H1 (cell line): ENCODE measurements at regions not wholly inside any gene's neighbourhood (a gene's known extent, or its start where the extent isn't known, plus 50 kb on each side); places are given as distances from the start of the nearest gene placed in this dataset.

Experiments
- BCL11A ChIP-seq, 2 experiments: IDR thresholded peaks; one replicate each; pipeline ENCODE4 v1.6.1; 2011; ENCODE audit warnings: low read depth in 2 of 2, low read length in 2 of 2, mild to moderate bottlenecking in 2 of 2
- CHD1 ChIP-seq: IDR thresholded peaks from 2 replicates; pipeline ENCODE4 v1.6.1; 2012; ENCODE audit warnings: low read depth, low read length, improper control_type of control experiment
- EP300 ChIP-seq, 2 experiments: IDR thresholded peaks; 1 replicate in 1 of 2; 2 replicates in 1 of 2; pipeline ENCODE4 v1.6.1; 2011 to 2012; ENCODE audit warnings: low read depth in 2 of 2, low read length in 2 of 2, mild to moderate bottlenecking in 2 of 2, borderline replicate concordance in 1 of 2, inconsistent platforms in 1 of 2, moderate library complexity in 1 of 2
- EZH2 ChIP-seq: fragments of 200-600 bp; sonication (generic); IDR thresholded peaks from 2 replicates; pipeline ENCODE4 v1.7.1; 2012; ENCODE audit warnings: low read depth, mild to moderate bottlenecking, moderate library complexity, low read length, inconsistent platforms; ENCODE audit not compliant: severe bottlenecking
- JUN ChIP-seq: IDR thresholded peaks from 2 replicates; pipeline ENCODE4 v1.6.1; 2011; ENCODE audit warnings: low read depth, mild to moderate bottlenecking, improper control_type of control experiment, low read length
- POLR2A ChIP-seq, 2 experiments: IDR thresholded peaks; 1 replicate in 1 of 2; 2 replicates in 1 of 2; pipeline ENCODE4 v1.6.1; 2011; ENCODE audit warnings: low read depth in 2 of 2, low read length in 2 of 2, mild to moderate bottlenecking in 2 of 2; ENCODE audit errors: control extremely low read depth in 1 of 2
- POLR2AphosphoS5 ChIP-seq: IDR thresholded peaks from 2 replicates; pipeline ENCODE4 v1.6.1; 2011; ENCODE audit warnings: low read depth, low read length
- ZNF274 ChIP-seq: IDR thresholded peaks from 2 replicates; pipeline ENCODE4 v1.7.0; 2012; ENCODE audit warnings: low read length, borderline replicate concordance; ENCODE audit errors: extremely low read depth
- TF ChIP-seq, protein P1 (sequence below): IDR thresholded peaks from 2 replicates; pipeline ENCODE4 v1.6.1; 2012; ENCODE audit warnings: low read length, inconsistent platforms
- TF ChIP-seq, protein P2 (sequence below), 3 experiments: IDR thresholded peaks; 1 replicate in 2 of 3; 2 replicates in 1 of 3; pipeline versions ENCODE4 v1.5.1 to v1.6.1; 2011; ENCODE audit warnings: low read length in 3 of 3, mild to moderate bottlenecking in 3 of 3, inconsistent platforms in 2 of 3, low read depth in 1 of 3, moderate library complexity in 1 of 3; ENCODE audit not compliant: insufficient read depth in 1 of 3; ENCODE audit errors: control extremely low read depth in 1 of 3

DNA sequence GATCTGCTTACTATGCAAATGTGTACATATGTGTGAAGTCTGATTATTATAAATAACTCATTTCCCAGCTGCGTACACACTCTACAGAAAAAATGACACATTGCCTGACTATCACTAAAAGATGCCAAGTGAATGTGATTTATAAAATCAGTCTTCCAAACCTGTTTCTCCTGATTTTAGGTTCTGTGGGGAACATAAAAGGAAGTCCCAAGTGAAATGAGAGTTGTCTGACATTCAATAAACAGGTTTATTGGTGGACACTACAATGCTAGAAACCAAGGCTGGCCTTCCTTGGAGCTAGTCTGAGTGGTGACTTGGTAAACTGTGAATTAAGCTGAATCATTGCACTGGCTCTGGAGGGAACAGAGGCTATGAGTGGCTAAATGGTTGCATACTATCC lies 287.9 kb upstream of the ESRRG start:
- TF ChIP-seq ZNF274 (no peak), POLR2A (IDR thresholded peaks at IDR 0.05; ENCODE audit: control extremely low read depth in 1 of 2, low read depth in 2 of 2, low read length in 2 of 2) (no peak), BCL11A (IDR thresholded peaks at IDR 0.05; ENCODE audit: low read depth in 2 of 2, low read length in 2 of 2) (no peak), CHD1 (no peak), EZH2 (no peak), POLR2AphosphoS5 (no peak), EP300 (IDR thresholded peaks at IDR 0.05; ENCODE audit: borderline replicate concordance in 1 of 2, low read depth in 2 of 2, low read length in 2 of 2) (no peak), JUN (no peak)
- TF ChIP-seq, protein P1, sequence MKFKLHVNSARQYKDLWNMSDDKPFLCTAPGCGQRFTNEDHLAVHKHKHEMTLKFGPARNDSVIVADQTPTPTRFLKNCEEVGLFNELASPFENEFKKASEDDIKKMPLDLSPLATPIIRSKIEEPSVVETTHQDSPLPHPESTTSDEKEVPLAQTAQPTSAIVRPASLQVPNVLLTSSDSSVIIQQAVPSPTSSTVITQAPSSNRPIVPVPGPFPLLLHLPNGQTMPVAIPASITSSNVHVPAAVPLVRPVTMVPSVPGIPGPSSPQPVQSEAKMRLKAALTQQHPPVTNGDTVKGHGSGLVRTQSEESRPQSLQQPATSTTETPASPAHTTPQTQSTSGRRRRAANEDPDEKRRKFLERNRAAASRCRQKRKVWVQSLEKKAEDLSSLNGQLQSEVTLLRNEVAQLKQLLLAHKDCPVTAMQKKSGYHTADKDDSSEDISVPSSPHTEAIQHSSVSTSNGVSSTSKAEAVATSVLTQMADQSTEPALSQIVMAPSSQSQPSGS, result no peak
- TF ChIP-seq, protein P2, sequence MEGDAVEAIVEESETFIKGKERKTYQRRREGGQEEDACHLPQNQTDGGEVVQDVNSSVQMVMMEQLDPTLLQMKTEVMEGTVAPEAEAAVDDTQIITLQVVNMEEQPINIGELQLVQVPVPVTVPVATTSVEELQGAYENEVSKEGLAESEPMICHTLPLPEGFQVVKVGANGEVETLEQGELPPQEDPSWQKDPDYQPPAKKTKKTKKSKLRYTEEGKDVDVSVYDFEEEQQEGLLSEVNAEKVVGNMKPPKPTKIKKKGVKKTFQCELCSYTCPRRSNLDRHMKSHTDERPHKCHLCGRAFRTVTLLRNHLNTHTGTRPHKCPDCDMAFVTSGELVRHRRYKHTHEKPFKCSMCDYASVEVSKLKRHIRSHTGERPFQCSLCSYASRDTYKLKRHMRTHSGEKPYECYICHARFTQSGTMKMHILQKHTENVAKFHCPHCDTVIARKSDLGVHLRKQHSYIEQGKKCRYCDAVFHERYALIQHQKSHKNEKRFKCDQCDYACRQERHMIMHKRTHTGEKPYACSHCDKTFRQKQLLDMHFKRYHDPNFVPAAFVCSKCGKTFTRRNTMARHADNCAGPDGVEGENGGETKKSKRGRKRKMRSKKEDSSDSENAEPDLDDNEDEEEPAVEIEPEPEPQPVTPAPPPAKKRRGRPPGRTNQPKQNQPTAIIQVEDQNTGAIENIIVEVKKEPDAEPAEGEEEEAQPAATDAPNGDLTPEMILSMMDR (IDR thresholded peaks at IDR 0.05; ENCODE audit: control extremely low read depth in 1 of 3, insufficient read depth in 1 of 3, low read depth in 1 of 3, low read length in 3 of 3), result no peak
